ENCODE measurements at regions not wholly inside any gene's neighbourhood (a gene's known extent, or its start where the extent isn't known, plus 50 kb on each side); places are given as distances from the start of the nearest gene placed in this dataset.

DNA sequence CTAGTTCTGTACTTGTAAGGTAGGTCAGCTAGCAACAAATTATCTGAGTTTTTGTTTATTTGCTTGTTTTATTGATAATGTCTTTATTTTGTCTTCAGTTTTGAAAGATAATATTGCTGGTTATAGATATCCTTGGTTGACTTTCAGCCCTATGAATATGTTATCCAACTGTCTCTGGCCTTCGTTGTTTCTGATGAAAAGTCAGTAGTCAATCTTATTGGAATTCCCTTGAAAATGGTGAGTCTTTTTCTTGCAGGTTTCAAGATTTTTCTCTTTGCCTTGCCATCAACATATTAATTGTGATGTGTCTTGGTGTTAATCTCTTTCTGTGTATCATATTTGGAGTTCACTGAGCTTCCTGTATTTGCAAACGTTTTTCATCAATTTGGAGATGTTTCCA lies 113.1 kb upstream of the NEIL3 start:
- Histone ChIP-seq H3K27ac (ENCODE audit: low read depth in 1 of 3, low read length in 2 of 3) (no peak overlapping the region), H3K9me3 (ENCODE audit: control insufficient read depth in 2 of 2, insufficient read depth in 1 of 2, low read depth in 1 of 2, low read length in 1 of 2) (no peaks in the 10 kb centered on the region), H3K4me3 (ENCODE audit: low read depth in 1 of 3, low read length in 3 of 3) (no peak overlapping the region), H3K36me3 (ENCODE audit: control insufficient read depth in 3 of 3, insufficient read depth in 2 of 3, low read depth in 1 of 3, low read length in 3 of 3) (no peaks in the 10 kb centered on the region), H3K4me1 (ENCODE audit: control insufficient read depth in 3 of 3, insufficient read depth in 2 of 3, low read depth in 1 of 3, low read length in 2 of 3) (no peaks in the 10 kb centered on the region), H3K27me3 (ENCODE audit: control insufficient read depth in 3 of 3, insufficient read depth in 3 of 3, low read length in 3 of 3) (no peaks in the 10 kb centered on the region)
- no peak for FAIRE-seq
- DNase-seq: no peak
- 78 to 79% (median 79%) methylated on average over 2 of the region's 2 CpGs for WGBS, 3 donors

- Histone ChIP-seq H3K36me3 (ENCODE audit: control insufficient read depth in 3 of 3, insufficient read depth in 2 of 3, low read depth in 1 of 3, low read length in 3 of 3) (no peaks in the 10 kb centered on the region), H3K27me3 (ENCODE audit: control insufficient read depth in 3 of 3, insufficient read depth in 3 of 3, low read length in 3 of 3) (no peaks in the 10 kb centered on the region), H3K4me1 (ENCODE audit: control insufficient read depth in 3 of 3, insufficient read depth in 2 of 3, low read depth in 1 of 3, low read length in 2 of 3) (no peaks in the 10 kb centered on the region), H3K9me3 (ENCODE audit: control insufficient read depth in 2 of 2, insufficient read depth in 1 of 2, low read depth in 1 of 2, low read length in 1 of 2) (no peaks in the 10 kb centered on the region), H3K27ac (ENCODE audit: low read depth in 1 of 3, low read length in 2 of 3) (no peak overlapping the region), H3K4me3 (ENCODE audit: low read depth in 1 of 3, low read length in 3 of 3) (no peak overlapping the region)
- DNase-seq: no peak
- WGBS, 3 donors: 41 to 60% (median 46%) methylated on average over 1 of the region's 1 CpG
- no peak for FAIRE-seq
Observed at GRCh38 chr4:177201614-177202013, 108.1 kb upstream of the NEIL3 start.

DNA sequence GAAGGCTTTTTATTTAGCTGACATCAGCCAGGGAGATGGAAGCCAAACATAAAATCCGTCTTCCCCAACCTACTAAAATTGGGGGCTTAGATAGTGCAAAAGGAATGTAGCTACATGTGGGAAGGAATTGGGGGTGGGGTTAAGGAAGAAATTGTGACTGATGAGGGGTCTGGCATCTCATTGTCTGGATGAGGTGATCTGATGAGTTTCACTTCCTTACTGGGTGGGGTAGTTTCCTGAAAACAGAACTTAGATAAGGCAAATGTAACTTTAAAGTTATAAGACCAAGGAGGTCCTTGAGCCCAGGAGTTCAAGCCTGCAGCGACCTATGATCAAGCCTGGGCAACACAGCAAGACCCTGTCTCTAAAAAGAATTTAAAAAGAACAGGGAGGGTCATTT lies 105.5 kb upstream of the NEIL3 start:
- Histone ChIP-seq H3K36me3 (ENCODE audit: control insufficient read depth in 3 of 3, insufficient read depth in 2 of 3, low read depth in 1 of 3, low read length in 3 of 3) (no peaks in the 10 kb centered on the region), H3K9me3 (ENCODE audit: control insufficient read depth in 2 of 2, insufficient read depth in 1 of 2, low read depth in 1 of 2, low read length in 1 of 2) (no peaks in the 10 kb centered on the region), H3K27ac (ENCODE audit: low read depth in 1 of 3, low read length in 2 of 3) (no peak overlapping the region), H3K4me1 (ENCODE audit: control insufficient read depth in 3 of 3, insufficient read depth in 2 of 3, low read depth in 1 of 3, low read length in 2 of 3) (no peaks in the 10 kb centered on the region), H3K4me3 (ENCODE audit: low read depth in 1 of 3, low read length in 3 of 3) (no peak overlapping the region), H3K27me3 (ENCODE audit: control insufficient read depth in 3 of 3, insufficient read depth in 3 of 3, low read length in 3 of 3) (no peaks in the 10 kb centered on the region)
- FAIRE-seq (no peak), DNase-seq (no peak)
- 20 to 36% (median 24%) methylated on average over 2 of the region's 2 CpGs for WGBS, 3 donors

DNA sequence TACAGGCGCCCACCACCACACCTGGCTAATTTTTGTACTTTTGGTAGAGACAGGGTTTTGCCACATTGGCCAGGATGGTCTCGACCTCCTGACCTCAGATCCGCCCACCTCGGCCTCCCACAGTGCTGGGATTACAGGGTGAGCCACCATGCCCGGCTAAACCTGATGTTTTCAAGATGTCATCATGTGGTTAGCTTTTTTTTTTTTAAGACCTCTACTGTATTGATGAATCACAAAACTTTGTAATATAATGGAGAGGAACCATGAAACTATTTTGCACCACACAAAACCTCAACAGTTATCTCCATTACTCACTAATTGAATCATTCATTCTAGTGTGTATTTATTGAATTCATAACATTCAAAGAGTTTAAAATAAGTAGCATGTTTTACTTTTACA lies 94.7 kb upstream of the NEIL3 start:
- H3K27ac ChIP-seq (ENCODE audit: low read depth in 1 of 3, low read length in 2 of 3): no peak overlapping the region
- H3K4me1 ChIP-seq (ENCODE audit: control insufficient read depth in 3 of 3, insufficient read depth in 2 of 3, low read depth in 1 of 3, low read length in 2 of 3): no peaks in the 10 kb centered on the region
- no peaks in the 10 kb centered on the region for H3K27me3 ChIP-seq (ENCODE audit: control insufficient read depth in 3 of 3, insufficient read depth in 3 of 3, low read length in 3 of 3)
- 67 to 77% (median 70%) methylated on average over 5 of the region's 5 CpGs for WGBS, 3 donors
- DNase-seq (no peak), FAIRE-seq (no peak)
- H3K9me3 ChIP-seq (ENCODE audit: control insufficient read depth in 2 of 2, insufficient read depth in 1 of 2, low read depth in 1 of 2, low read length in 1 of 2): no peaks in the 10 kb centered on the region
- H3K36me3 ChIP-seq (ENCODE audit: control insufficient read depth in 3 of 3, insufficient read depth in 2 of 3, low read depth in 1 of 3, low read length in 3 of 3): no peaks in the 10 kb centered on the region
- H3K4me3 ChIP-seq (ENCODE audit: low read depth in 1 of 3, low read length in 3 of 3): no peak overlapping the region

GRCh38 chr4:177220376-177220775 lies 89.3 kb upstream of the NEIL3 start:
- DNase-seq (no peak), FAIRE-seq (no peak)
- no peaks in the 10 kb centered on the region for H3K9me3 ChIP-seq (ENCODE audit: control insufficient read depth in 2 of 2, insufficient read depth in 1 of 2, low read depth in 1 of 2, low read length in 1 of 2)
- H3K27me3 ChIP-seq (ENCODE audit: control insufficient read depth in 3 of 3, insufficient read depth in 3 of 3, low read length in 3 of 3): no peaks in the 10 kb centered on the region
- no peak overlapping the region for H3K27ac ChIP-seq (ENCODE audit: low read depth in 1 of 3, low read length in 2 of 3)
- H3K4me1 ChIP-seq (ENCODE audit: control insufficient read depth in 3 of 3, insufficient read depth in 2 of 3, low read depth in 1 of 3, low read length in 2 of 3): no peaks in the 10 kb centered on the region
- H3K4me3 ChIP-seq (ENCODE audit: low read depth in 1 of 3, low read length in 3 of 3): no peak overlapping the region
- H3K36me3 ChIP-seq (ENCODE audit: control insufficient read depth in 3 of 3, insufficient read depth in 2 of 3, low read depth in 1 of 3, low read length in 3 of 3): no peaks in the 10 kb centered on the region
- 65 to 77% (median 65%) methylated on average over 4 of the region's 4 CpGs for WGBS, 3 donors

DNA sequence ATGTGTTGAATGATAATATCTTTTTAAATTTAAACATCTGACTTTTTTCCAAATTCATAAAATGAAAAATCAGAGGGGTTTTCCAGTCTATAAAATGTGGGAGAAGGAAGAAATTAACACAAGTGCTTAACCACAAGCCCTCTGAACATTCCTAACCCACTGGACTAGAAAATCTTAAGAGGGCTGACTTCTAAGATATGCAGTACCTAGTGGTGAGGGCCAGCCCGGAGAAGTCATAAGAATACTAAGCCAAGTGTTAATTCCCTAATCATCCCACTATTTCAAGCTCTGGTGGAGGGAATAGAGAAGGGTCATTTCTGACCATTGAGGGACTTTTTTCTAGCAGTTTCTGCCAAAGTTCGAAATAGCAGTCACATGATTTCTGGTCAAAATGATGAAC lies 86.9 kb upstream of the NEIL3 start:
- DNase-seq: no peak
- no peaks in the 10 kb centered on the region for H3K36me3 ChIP-seq (ENCODE audit: control insufficient read depth in 3 of 3, insufficient read depth in 2 of 3, low read depth in 1 of 3, low read length in 3 of 3)
- H3K9me3 ChIP-seq (ENCODE audit: control insufficient read depth in 2 of 2, insufficient read depth in 1 of 2, low read depth in 1 of 2, low read length in 1 of 2): no peaks in the 10 kb centered on the region
- no peak overlapping the region for H3K27ac ChIP-seq (ENCODE audit: low read depth in 1 of 3, low read length in 2 of 3)
- WGBS, 3 donors: 46 to 59% (median 54%) methylated on average over 2 of the region's 2 CpGs
- H3K27me3 ChIP-seq (ENCODE audit: control insufficient read depth in 3 of 3, insufficient read depth in 3 of 3, low read length in 3 of 3): no peaks in the 10 kb centered on the region
- FAIRE-seq: no peak
- H3K4me3 ChIP-seq (ENCODE audit: low read depth in 1 of 3, low read length in 3 of 3): no peak overlapping the region
- no peaks in the 10 kb centered on the region for H3K4me1 ChIP-seq (ENCODE audit: control insufficient read depth in 3 of 3, insufficient read depth in 2 of 3, low read depth in 1 of 3, low read length in 2 of 3)

DNA sequence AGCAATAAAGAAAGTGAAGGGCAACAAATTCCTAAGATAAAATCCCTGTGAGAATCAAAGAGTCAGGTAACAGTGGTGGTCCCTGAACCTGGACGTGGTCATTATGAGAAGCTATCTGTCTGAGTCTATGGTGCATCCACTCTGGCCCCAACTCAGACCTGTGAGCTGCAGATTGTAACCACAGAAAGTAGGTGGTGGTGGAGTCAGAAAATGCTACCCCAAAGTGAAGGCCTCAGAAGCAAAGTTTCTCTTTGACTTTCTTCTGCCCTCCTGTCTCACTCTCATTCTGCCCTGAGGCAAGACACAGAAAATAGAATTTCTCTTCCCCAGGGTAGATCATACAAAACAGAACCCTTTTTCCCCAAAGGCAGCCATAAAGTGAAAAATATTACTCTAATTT lies 84.1 kb upstream of the NEIL3 start:
- WGBS, 3 donors: 54 to 77% (median 67%) methylated on average over 1 of the region's 1 CpG

DNA sequence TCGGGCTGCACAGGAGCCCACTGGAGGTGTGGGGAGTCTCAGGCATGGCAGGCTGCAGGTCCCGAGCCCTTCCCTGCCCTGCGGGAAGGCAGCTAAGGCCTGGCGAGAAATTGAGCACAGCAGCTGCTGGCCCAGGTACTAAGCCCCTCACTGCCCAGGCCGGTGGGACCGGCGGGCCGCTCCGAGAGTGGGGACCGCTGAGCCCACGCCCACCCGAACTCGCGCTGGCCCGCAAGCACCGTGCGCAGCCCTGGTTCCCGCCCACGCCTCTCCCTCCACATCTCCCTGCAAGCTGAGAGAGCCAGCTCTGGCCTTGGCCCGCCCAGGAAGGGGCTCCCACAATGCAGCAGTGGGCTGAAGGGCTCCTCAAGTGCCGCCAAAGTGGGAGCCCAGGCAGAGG lies 82.0 kb upstream of the NEIL3 start:
- H3K36me3 ChIP-seq (ENCODE audit: control insufficient read depth in 3 of 3, insufficient read depth in 2 of 3, low read depth in 1 of 3, low read length in 3 of 3): no peaks in the 10 kb centered on the region
- DNase-seq: no peak
- WGBS, 3 donors: 88 to 94% (median 89%) methylated on average over 19 to 21 of the region's 21 CpGs
- no peaks in the 10 kb centered on the region for H3K4me1 ChIP-seq (ENCODE audit: control insufficient read depth in 3 of 3, insufficient read depth in 2 of 3, low read depth in 1 of 3, low read length in 2 of 3)
- H3K27me3 ChIP-seq (ENCODE audit: control insufficient read depth in 3 of 3, insufficient read depth in 3 of 3, low read length in 3 of 3): no peaks in the 10 kb centered on the region
- H3K27ac ChIP-seq (ENCODE audit: low read depth in 1 of 3, low read length in 2 of 3): no peak overlapping the region
- no peak overlapping the region for H3K4me3 ChIP-seq (ENCODE audit: low read depth in 1 of 3, low read length in 3 of 3)
- FAIRE-seq: no peak
- H3K9me3 ChIP-seq (ENCODE audit: control insufficient read depth in 2 of 2, insufficient read depth in 1 of 2, low read depth in 1 of 2, low read length in 1 of 2): no peaks in the 10 kb centered on the region

More for the DNA sequence above, 84.1 kb upstream of the NEIL3 start:
- H3K27me3 ChIP-seq (ENCODE audit: control insufficient read depth in 3 of 3, insufficient read depth in 3 of 3, low read length in 3 of 3): no peaks in the 10 kb centered on the region
- H3K36me3 ChIP-seq (ENCODE audit: control insufficient read depth in 3 of 3, insufficient read depth in 2 of 3, low read depth in 1 of 3, low read length in 3 of 3): no peaks in the 10 kb centered on the region
- no peaks in the 10 kb centered on the region for H3K4me1 ChIP-seq (ENCODE audit: control insufficient read depth in 3 of 3, insufficient read depth in 2 of 3, low read depth in 1 of 3, low read length in 2 of 3)
- no peak for DNase-seq
- H3K4me3 ChIP-seq (ENCODE audit: low read depth in 1 of 3, low read length in 3 of 3): no peak overlapping the region
- H3K9me3 ChIP-seq (ENCODE audit: control insufficient read depth in 2 of 2, insufficient read depth in 1 of 2, low read depth in 1 of 2, low read length in 1 of 2): no peaks in the 10 kb centered on the region
- no peak overlapping the region for H3K27ac ChIP-seq (ENCODE audit: low read depth in 1 of 3, low read length in 2 of 3)
- no peak for FAIRE-seq

GRCh38 chr4:177228599-177228998 lies 81.1 kb upstream of the NEIL3 start:
- H3K27ac ChIP-seq (ENCODE audit: low read depth in 1 of 3, low read length in 2 of 3): no peak overlapping the region
- H3K4me3 ChIP-seq (ENCODE audit: low read depth in 1 of 3, low read length in 3 of 3): no peak overlapping the region
- H3K4me1 ChIP-seq (ENCODE audit: control insufficient read depth in 3 of 3, insufficient read depth in 2 of 3, low read depth in 1 of 3, low read length in 2 of 3): no peaks in the 10 kb centered on the region
- H3K9me3 ChIP-seq (ENCODE audit: control insufficient read depth in 2 of 2, insufficient read depth in 1 of 2, low read depth in 1 of 2, low read length in 1 of 2): no peaks in the 10 kb centered on the region
- WGBS, 3 donors: 85 to 88% (median 88%) methylated on average over 4 of the region's 4 CpGs
- FAIRE-seq: no peak
- H3K27me3 ChIP-seq (ENCODE audit: control insufficient read depth in 3 of 3, insufficient read depth in 3 of 3, low read length in 3 of 3): no peaks in the 10 kb centered on the region
- H3K36me3 ChIP-seq (ENCODE audit: control insufficient read depth in 3 of 3, insufficient read depth in 2 of 3, low read depth in 1 of 3, low read length in 3 of 3): no peaks in the 10 kb centered on the region
- no peak for DNase-seq

Data from small intestine (tissue), 7 donors.